Parathyroid adenoma (tissue), 2 donors: ENCODE measurements at regions not wholly inside any gene's neighbourhood (a gene's known extent, or its start where the extent isn't known, plus 50 kb on each side); places are given as distances from the start of the nearest gene placed in this dataset.

Source experiments
- H2AFZ ChIP-seq: fragments of 300-600 bp; sonication (generic); one replicate; pipeline ENCODE4 v1.7.0; 2017; ENCODE audit warnings: antibody characterized with exemption, mild to moderate bottlenecking
- H3K27ac ChIP-seq: fragments of 300-600 bp; sonication (generic); one replicate; pipeline ENCODE4 v1.7.0; 2017
- H3K27me3 ChIP-seq: fragments of 300-600 bp; sonication (generic); one replicate; pipeline ENCODE4 v1.7.0; 2017; ENCODE audit warnings: low read length; ENCODE audit not compliant: control insufficient read depth, insufficient read depth
- H3K36me3 ChIP-seq: fragments of 300-600 bp; sonication (generic); one replicate; pipeline ENCODE4 v1.7.0; 2017; ENCODE audit warnings: low read length; ENCODE audit not compliant: control insufficient read depth, insufficient read depth
- H3K4me1 ChIP-seq: fragments of 300-600 bp; sonication (generic); one replicate; pipeline ENCODE4 v1.7.0; 2017; ENCODE audit warnings: control low read depth
- H3K4me2 ChIP-seq: fragments of 300-600 bp; sonication (generic); one replicate; pipeline ENCODE4 v1.7.0; 2017; ENCODE audit warnings: low read length
- H3K4me3 ChIP-seq: fragments of 300-600 bp; sonication (generic); one replicate; pipeline ENCODE4 v1.7.0; 2017; ENCODE audit warnings: low read depth, low read length
- H3K79me2 ChIP-seq: fragments of 300-600 bp; sonication (generic); one replicate; pipeline ENCODE4 v1.7.0; 2017; ENCODE audit warnings: control low read depth
- H3K9ac ChIP-seq: fragments of 300-600 bp; sonication (generic); one replicate; pipeline ENCODE4 v1.7.0; 2017; ENCODE audit warnings: mild to moderate bottlenecking
- H3K9me3 ChIP-seq: fragments of 300-600 bp; sonication (generic); one replicate; pipeline ENCODE4 v1.7.0; 2017; ENCODE audit warnings: low read length; ENCODE audit not compliant: control insufficient read depth
- TF ChIP-seq, protein P1 (sequence below): fragments of 300-600 bp; sonication (generic); IDR thresholded peaks from one replicate; pipeline ENCODE4 v1.7.0; 2017; ENCODE audit warnings: antibody characterized with exemption, mild to moderate bottlenecking
- donor health status: primary hyperparathyroidism.

DNA sequence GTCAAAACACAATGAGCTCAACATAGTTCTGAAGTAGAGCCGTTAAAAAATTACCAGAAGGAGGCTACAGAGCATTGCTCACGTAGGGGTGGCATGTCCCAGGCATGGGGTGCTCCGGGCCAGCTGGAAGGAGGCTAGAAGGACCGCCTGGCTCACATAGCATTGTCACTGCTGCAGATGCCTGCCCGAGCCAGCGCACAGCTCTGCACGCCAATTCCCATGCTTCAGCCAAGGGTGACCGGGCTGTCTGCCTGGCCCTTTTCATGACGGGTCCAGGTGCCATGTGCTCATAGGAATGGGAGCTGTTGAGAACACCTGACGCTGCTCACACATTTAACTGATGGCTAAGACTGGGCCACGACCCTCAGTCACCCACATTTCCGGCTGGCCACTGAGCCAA lies 228.9 kb upstream of the FOXF1 start:
- no peaks in the 10 kb centered on the region for H3K9me3 ChIP-seq
- no peak overlapping the region for H3K4me2 ChIP-seq
- H3K4me3 ChIP-seq = no peak overlapping the region
- no peak overlapping the region for H2AFZ ChIP-seq
- TF ChIP-seq, protein P1, sequence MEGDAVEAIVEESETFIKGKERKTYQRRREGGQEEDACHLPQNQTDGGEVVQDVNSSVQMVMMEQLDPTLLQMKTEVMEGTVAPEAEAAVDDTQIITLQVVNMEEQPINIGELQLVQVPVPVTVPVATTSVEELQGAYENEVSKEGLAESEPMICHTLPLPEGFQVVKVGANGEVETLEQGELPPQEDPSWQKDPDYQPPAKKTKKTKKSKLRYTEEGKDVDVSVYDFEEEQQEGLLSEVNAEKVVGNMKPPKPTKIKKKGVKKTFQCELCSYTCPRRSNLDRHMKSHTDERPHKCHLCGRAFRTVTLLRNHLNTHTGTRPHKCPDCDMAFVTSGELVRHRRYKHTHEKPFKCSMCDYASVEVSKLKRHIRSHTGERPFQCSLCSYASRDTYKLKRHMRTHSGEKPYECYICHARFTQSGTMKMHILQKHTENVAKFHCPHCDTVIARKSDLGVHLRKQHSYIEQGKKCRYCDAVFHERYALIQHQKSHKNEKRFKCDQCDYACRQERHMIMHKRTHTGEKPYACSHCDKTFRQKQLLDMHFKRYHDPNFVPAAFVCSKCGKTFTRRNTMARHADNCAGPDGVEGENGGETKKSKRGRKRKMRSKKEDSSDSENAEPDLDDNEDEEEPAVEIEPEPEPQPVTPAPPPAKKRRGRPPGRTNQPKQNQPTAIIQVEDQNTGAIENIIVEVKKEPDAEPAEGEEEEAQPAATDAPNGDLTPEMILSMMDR = no peak
- no peaks in the 10 kb centered on the region for H3K79me2 ChIP-seq
- no peak overlapping the region for H3K9ac ChIP-seq
- no peaks in the 10 kb centered on the region for H3K4me1 ChIP-seq
- H3K27ac ChIP-seq = no peak overlapping the region
- H3K27me3 ChIP-seq = no peaks in the 10 kb centered on the region
- H3K36me3 ChIP-seq = no peaks in the 10 kb centered on the region

DNA sequence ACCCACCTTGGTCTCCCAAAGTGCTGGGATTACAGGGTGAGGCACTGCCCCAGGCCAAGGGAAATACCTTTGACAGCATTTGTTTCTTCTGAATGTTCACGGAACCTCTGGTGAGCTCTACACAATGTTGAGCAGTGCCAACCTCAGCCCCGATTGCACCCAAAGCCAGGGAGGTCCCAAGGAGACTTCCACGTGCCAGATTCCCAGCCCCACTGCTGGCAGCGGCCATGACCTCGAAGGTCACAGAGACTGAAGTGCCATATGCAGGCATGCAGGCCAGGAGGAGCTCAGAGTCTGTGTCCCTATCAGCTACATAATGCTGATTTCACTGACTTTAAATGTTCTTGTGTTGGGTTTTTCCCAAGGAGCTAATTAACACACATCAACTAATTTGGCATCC lies 226.4 kb upstream of the FOXF1 start:
- no peaks in the 10 kb centered on the region for H3K79me2 ChIP-seq
- no peak overlapping the region for H2AFZ ChIP-seq
- H3K27ac ChIP-seq = no peak overlapping the region
- H3K36me3 ChIP-seq = no peaks in the 10 kb centered on the region
- H3K4me3 ChIP-seq = no peak overlapping the region
- no peak overlapping the region for H3K4me2 ChIP-seq
- peaks cover 4% of the 10 kb centered on the region for H3K27me3 ChIP-seq
- no peaks in the 10 kb centered on the region for H3K4me1 ChIP-seq
- no peaks in the 10 kb centered on the region for H3K9me3 ChIP-seq
- H3K9ac ChIP-seq = no peak overlapping the region
- TF ChIP-seq, protein P1 = no peak

DNA sequence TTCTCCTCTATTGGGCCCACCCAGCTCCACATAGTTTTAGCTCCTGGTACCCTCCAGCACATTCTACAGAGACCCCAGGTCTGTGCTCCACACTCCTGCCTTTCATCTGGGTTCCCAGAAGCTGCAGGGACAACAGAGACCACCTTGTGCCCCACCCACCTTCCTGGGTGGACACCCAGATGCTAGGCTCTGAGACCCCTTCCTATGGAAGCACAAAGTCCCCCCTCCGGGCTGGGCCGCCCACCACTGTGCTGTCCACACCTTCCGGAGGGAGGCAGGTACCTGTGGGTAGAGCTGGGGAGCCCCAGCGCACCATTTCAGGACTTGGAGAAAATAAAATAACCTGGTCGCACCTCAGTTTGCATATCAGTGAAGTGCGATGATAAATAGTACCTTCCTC lies 224.9 kb upstream of the FOXF1 start:
- H3K4me1 ChIP-seq = no peaks in the 10 kb centered on the region
- H3K4me3 ChIP-seq = no peak overlapping the region
- H3K9ac ChIP-seq = no peak overlapping the region
- TF ChIP-seq, protein P1 = no peak
- no peaks in the 10 kb centered on the region for H3K79me2 ChIP-seq
- no peak overlapping the region for H3K27ac ChIP-seq
- peaks cover 4% of the 10 kb centered on the region for H3K27me3 ChIP-seq
- no peaks in the 10 kb centered on the region for H3K36me3 ChIP-seq
- no peaks in the 10 kb centered on the region for H3K9me3 ChIP-seq
- no peak overlapping the region for H2AFZ ChIP-seq
- H3K4me2 ChIP-seq = no peak overlapping the region

DNA sequence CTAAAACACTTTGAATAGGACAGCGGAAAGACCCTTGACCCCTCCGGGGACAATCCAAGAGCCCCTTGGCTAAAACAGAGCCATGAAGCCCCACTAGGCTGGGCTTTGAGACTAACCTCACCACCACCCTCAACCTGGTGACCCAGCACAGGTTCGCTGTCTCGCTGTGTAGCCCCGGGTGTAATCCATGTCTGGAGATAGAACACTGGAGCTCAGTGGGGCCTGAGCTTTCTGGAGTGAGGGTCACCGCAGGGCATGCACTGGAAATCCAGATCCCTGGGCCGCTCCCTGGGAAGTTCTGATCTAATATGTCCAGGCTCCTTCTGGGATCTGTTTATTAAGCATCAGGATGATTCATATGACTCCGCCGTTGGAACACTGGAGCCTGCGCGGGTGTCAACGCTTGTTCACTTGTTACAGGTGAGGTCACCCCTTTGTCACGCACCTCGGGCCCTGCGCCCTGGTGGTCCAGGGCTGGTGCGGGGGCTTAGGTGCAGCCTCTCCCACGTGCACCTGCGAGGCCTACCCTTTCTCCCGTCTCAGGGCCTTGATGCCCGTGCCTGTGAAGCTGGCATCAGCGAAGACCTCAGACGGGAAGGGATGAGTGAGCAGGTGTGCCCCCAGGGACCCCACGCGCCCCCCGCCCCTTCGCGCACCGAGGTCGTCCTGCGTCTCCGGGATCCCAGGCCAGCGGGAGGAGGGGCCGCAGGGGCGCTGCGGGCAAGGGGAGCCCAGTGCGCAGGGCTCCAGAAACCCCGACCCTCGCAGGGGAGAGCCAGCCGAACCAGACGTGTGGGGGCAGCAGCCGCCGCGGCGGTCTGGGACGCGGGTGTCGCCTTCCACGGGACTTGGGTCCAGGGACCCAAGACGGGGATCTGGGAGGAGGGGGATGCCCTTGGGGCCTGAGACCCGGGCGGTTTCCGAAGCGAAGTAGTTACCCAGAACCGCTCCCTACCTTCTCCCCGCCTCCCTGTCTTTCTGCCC lies 224.1 kb upstream of the FOXF1 start:
- Histone ChIP-seq H3K27me3 (peaks cover 4% of the 10 kb centered on the region), H3K4me2 (no peak overlapping the region), H3K4me1 (no peaks in the 10 kb centered on the region), H3K4me3 (no peak overlapping the region), H3K9ac (no peak overlapping the region), H3K79me2 (no peaks in the 10 kb centered on the region), H3K27ac (no peak overlapping the region), H2AFZ (no peak overlapping the region), H3K36me3 (no peaks in the 10 kb centered on the region), H3K9me3 (no peaks in the 10 kb centered on the region)
- TF ChIP-seq, protein P1 = no peak
